Kidney (tissue), 13 donors: ENCODE measurements at regions not wholly inside any gene's neighbourhood (a gene's known extent, or its start where the extent isn't known, plus 50 kb on each side); places are given as distances from the start of the nearest gene placed in this dataset.

ENCODE experiments used
- DNase-seq, 5 donors: peaks; one replicate each; pipeline ENCODE4 v3.0.0-alpha.2; 2013 to 2020
- FAIRE-seq: peaks from 2 replicates; lab custom pipeline; 2012; peaks lifted over from hg19 to GRCh38; lab: Jason Lieb, UNC
- H3K27ac ChIP-seq, 2 donors: one replicate each; pipeline ENCODE4 v1.7.0; 2013; ENCODE audit warnings: low read depth in 2 of 2, low read length in 2 of 2, inconsistent platforms in 1 of 2
- H3K27me3 ChIP-seq: one replicate; pipeline ENCODE4 v1.7.1; 2013; ENCODE audit warnings: low read length, inconsistent platforms; ENCODE audit not compliant: control insufficient read depth, insufficient read depth
- H3K36me3 ChIP-seq, 3 donors: one replicate each; pipeline versions ENCODE4 v1.7.0 to v1.7.1; 2013; ENCODE audit warnings: low read length in 3 of 3, control low read depth in 1 of 3, inconsistent platforms in 1 of 3; ENCODE audit not compliant: insufficient read depth in 3 of 3, control insufficient read depth in 2 of 3
- H3K4me1 ChIP-seq, 3 donors: one replicate each; pipeline versions ENCODE4 v1.7.0 to v1.7.1; 2013; ENCODE audit warnings: low read length in 3 of 3, inconsistent platforms in 1 of 3, low read depth in 1 of 3; ENCODE audit not compliant: control insufficient read depth in 2 of 3, insufficient read depth in 2 of 3
- H3K4me3 ChIP-seq, 3 donors: one replicate each; pipeline versions ENCODE4 v1.7.0 to v1.8.1; 2013; ENCODE audit warnings: low read length in 3 of 3, control low read depth in 1 of 3, inconsistent platforms in 1 of 3
- H3K9ac ChIP-seq, 3 donors: one replicate each; pipeline versions ENCODE4 v1.7.0 to v1.7.1; 2013; ENCODE audit warnings: low read length in 3 of 3, control low read depth in 1 of 3, inconsistent platforms in 1 of 3
- H3K9me3 ChIP-seq, 3 donors: one replicate each; pipeline versions ENCODE4 v1.7.0 to v1.7.1; 2013; ENCODE audit warnings: low read length in 3 of 3, control low read depth in 1 of 3, inconsistent platforms in 1 of 3; ENCODE audit not compliant: control insufficient read depth in 2 of 3, insufficient read depth in 1 of 3
- intact Hi-C: fragments of 100-400 bp; cut with DNase I; formaldehyde crosslinking; loops from one replicate; pipeline ENCODE4 v1.11.1; 2022
- TF ChIP-seq, protein P1 (sequence below): IDR thresholded peaks from 3 replicates; pipeline ENCODE4 v1.5.1; 2012; ENCODE audit warnings: mild to moderate bottlenecking, moderate library complexity, borderline replicate concordance; ENCODE audit not compliant: insufficient read depth; ENCODE audit errors: extremely low read depth
- donor health status: control.
- donor health status: control.
- donor health status: control.
- donor health status: control.
- donor health status: control.
- donor health status: DM: yes; HTN: yes; CAD: no.
- donor health status: Normal renal cell carcinoma (clear cell type).

DNA sequence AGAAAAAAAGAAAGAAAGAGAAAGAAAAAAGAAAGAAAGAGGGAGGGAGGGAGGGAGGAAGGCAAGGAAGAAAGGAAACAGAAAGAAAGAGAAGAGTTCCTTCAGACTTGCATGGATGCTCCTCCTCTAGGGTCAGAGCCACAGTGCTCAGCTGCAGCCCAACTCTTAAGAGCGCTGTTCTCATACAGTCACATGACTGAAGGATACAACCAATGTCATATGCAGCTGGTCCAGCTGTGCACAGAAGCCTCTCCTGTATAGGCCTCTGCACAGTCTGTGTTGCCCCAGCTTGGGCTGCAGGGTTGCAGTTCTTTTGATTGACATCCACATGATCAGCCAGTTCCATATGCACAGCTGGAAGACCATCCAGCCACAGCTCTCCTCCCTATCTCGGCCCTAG lies 86.8 kb upstream of the CTNNB1 start:
- no peaks in the 10 kb centered on the region for H3K36me3 ChIP-seq
- no peak for FAIRE-seq
- no peak overlapping the region for H3K4me3 ChIP-seq
- H3K4me1 ChIP-seq, result no peaks in the 10 kb centered on the region
- H3K27ac ChIP-seq, result no peak overlapping the region
- no peak for DNase-seq
- TF ChIP-seq, protein P1, sequence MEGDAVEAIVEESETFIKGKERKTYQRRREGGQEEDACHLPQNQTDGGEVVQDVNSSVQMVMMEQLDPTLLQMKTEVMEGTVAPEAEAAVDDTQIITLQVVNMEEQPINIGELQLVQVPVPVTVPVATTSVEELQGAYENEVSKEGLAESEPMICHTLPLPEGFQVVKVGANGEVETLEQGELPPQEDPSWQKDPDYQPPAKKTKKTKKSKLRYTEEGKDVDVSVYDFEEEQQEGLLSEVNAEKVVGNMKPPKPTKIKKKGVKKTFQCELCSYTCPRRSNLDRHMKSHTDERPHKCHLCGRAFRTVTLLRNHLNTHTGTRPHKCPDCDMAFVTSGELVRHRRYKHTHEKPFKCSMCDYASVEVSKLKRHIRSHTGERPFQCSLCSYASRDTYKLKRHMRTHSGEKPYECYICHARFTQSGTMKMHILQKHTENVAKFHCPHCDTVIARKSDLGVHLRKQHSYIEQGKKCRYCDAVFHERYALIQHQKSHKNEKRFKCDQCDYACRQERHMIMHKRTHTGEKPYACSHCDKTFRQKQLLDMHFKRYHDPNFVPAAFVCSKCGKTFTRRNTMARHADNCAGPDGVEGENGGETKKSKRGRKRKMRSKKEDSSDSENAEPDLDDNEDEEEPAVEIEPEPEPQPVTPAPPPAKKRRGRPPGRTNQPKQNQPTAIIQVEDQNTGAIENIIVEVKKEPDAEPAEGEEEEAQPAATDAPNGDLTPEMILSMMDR, result no peak
- H3K27me3 ChIP-seq, result no peaks in the 10 kb centered on the region
- intact Hi-C loops, result no loop called here
- no peak overlapping the region for H3K9ac ChIP-seq
- no peaks in the 10 kb centered on the region for H3K9me3 ChIP-seq

DNA sequence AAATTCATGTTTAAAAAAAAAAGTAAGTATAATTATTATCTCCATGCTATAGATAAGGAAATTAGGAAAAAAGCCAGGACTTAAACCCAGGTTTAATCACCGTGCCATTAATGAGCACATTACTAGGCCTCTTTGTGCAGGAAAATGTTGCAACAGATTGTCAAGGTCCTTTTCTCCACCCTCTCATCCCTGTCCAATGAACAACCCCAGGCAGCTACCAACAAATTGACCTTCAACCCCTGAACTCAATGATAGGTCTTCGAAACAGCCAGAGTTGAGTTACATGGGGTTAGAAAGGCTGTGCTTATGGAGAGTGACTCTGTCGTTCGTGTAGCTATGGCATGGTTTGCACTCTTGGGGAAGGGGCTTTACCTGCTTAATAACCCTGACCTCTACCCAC lies 84.2 kb upstream of the CTNNB1 start:
- DNase-seq, result no peak
- Histone ChIP-seq H3K9ac (no peak overlapping the region), H3K9me3 (no peaks in the 10 kb centered on the region), H3K27me3 (no peaks in the 10 kb centered on the region), H3K4me3 (no peak overlapping the region), H3K36me3 (no peaks in the 10 kb centered on the region), H3K4me1 (no peaks in the 10 kb centered on the region), H3K27ac (no peak overlapping the region)
- TF ChIP-seq, protein P1, result no peak
- no peak for FAIRE-seq
- intact Hi-C loops, result no loop called here

DNA sequence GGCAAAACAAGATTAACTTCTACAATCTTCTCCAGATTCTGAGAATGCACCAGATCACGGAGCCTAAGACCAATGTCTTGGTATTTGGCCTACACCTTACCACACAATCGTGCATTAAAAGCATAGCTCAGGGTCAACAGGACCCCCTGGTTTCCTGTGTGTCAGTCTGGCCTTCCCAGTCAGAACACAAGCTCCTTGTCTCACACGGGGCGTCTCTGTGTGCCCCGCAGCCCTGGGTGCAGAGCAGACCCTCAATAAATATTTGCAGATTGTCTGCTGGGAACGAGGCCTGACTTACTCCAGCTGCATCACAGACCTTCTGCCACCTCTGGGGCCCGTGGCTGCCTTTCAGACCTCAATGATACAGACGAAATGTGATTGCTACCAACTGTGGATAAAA lies 82.5 kb upstream of the CTNNB1 start:
- no peak for FAIRE-seq
- TF ChIP-seq, protein P1, result no peak
- intact Hi-C loops, result no loop called here
- Histone ChIP-seq H3K9ac (no peak overlapping the region), H3K4me3 (no peak overlapping the region), H3K27ac (no peak overlapping the region), H3K36me3 (no peaks in the 10 kb centered on the region), H3K4me1 (no peaks in the 10 kb centered on the region), H3K9me3 (no peaks in the 10 kb centered on the region), H3K27me3 (no peaks in the 10 kb centered on the region)
- DNase-seq, result no peak

DNA sequence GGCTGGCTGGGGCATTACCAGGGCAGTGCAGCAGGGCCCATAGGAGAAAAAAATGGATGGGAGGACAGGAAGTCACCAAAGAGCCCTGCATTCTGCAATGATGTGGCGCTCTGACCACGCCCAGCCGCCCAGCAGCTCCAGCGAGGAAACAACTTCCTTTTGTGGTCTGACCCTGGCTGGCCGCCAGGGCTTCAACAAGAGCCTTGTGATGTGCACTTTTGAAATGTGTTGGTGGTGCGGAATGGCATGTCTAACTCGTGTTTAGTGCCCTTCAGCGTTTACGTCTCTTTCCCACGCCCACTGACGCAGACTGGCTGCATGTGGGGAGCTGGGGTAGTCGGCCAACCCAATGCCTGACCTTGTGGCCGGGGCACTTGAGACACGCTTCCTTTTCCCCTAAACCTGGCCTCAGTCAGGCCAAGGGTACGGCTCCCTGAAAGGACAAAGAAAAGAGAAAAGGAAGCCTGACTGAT lies 81.9 kb upstream of the CTNNB1 start:
- H3K36me3 ChIP-seq, result no peaks in the 10 kb centered on the region
- no peaks in the 10 kb centered on the region for H3K9me3 ChIP-seq
- H3K4me3 ChIP-seq, result no peak overlapping the region
- H3K27ac ChIP-seq, result peak overlapping the region in 1 of 2 donors; percentile 19
- H3K27me3 ChIP-seq, result no peaks in the 10 kb centered on the region
- intact Hi-C loops, result no loop called here
- H3K9ac ChIP-seq, result no peak overlapping the region
- TF ChIP-seq, protein P1, result no peak
- no peaks in the 10 kb centered on the region for H3K4me1 ChIP-seq
- peak; percentile 27 to 96 (median 47) for DNase-seq
- FAIRE-seq, result no peak
